ENCODE measurements at regions not wholly inside any gene's neighbourhood (a gene's known extent, or its start where the extent isn't known, plus 50 kb on each side); places are given as distances from the start of the nearest gene placed in this dataset.

DNA sequence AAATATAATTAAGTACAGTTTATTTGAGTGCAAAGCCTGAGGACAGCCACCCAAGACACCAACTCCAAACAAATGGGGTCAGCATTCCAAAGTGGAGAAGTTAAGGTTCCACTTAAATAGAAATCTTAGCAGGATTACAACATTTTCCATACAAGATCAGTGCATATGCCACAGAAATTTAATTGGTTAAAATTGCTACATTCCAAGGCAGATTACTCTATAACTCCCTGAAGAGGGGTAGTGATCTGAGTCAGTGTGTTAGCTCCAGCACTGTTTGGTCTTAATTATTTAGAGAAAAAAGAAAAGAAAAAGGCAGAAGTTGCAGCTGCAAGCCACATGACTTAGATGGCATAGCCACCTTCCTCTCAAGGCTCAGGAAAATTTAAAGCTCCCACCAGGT is 297.5 kb downstream of the HHIPL2 start:
- Histone ChIP-seq H3K14ac (ENCODE audit: insufficient read depth, low read length) (no peak overlapping the region), H3K79me1 (ENCODE audit: insufficient read depth, low read depth, low read length, poor library complexity, severe bottlenecking) (no peaks in the 10 kb centered on the region), H2BK12ac (ENCODE audit: insufficient read length, low read depth, low read length) (no peak overlapping the region), H4K5ac (ENCODE audit: insufficient read length, low read depth, low read length) (no peak overlapping the region), H3K27me3 (ENCODE audit: insufficient read depth, low read length) (no peaks in the 10 kb centered on the region), H2AK5ac (ENCODE audit: insufficient read length, low read length) (no peak overlapping the region), H3K4ac (ENCODE audit: low read depth, low read length) (no peak overlapping the region), H4K20me1 (ENCODE audit: control insufficient read depth, insufficient read depth, insufficient read length) (no peaks in the 10 kb centered on the region), H3K9ac (ENCODE audit: extremely low read depth, insufficient read length, low read length) (no peak overlapping the region), H3K56ac (ENCODE audit: insufficient read length, low read depth, low read length) (no peak overlapping the region), H3K23ac (ENCODE audit: insufficient read length, low read depth, low read length) (no peak overlapping the region), H3K9me3 (ENCODE audit: control insufficient read depth, low read depth, low read length) (no peaks in the 10 kb centered on the region), H3K4me2 (ENCODE audit: insufficient read depth, insufficient read length, low read length) (no peak overlapping the region), H3K23me2 (ENCODE audit: insufficient read length, low read depth, low read length, poor library complexity, severe bottlenecking) (no peaks in the 10 kb centered on the region), H3K79me2 (ENCODE audit: insufficient read depth, low read length) (no peaks in the 10 kb centered on the region), H2BK20ac (ENCODE audit: low read depth, low read length, poor library complexity, severe bottlenecking) (no peak overlapping the region), H2BK5ac (ENCODE audit: insufficient read length, low read length) (no peak overlapping the region), H2BK15ac (ENCODE audit: low read depth, low read length) (no peak overlapping the region), H3K27ac (ENCODE audit: insufficient read length, low read depth, low read length) (no peak overlapping the region), H3T11ph (ENCODE audit: low read length) (no peak overlapping the region), H2BK120ac (ENCODE audit: low read depth, low read length, poor library complexity, severe bottlenecking) (no peak overlapping the region), H2AFZ (ENCODE audit: low read length) (no peak overlapping the region), H3K18ac (ENCODE audit: insufficient read length, low read depth, low read length) (no peak overlapping the region), H4K91ac (ENCODE audit: insufficient read length, low read depth, low read length) (no peak overlapping the region), H3K4me1 (ENCODE audit: insufficient read depth, low read length) (peaks cover 6% of the 10 kb centered on the region), H4K8ac (replicated peaks; ENCODE audit: insufficient read length, low read depth, low read length) (no peak overlapping the region)
- no peak for DNase-seq
- Mint-ChIP-seq H3K4me3 (no peak overlapping the region), H3K4me1 (peaks cover 30 to 34% of the 10 kb centered on the region in 2 experiments), H3K27ac (no peak overlapping the region), H3K36me3 (ENCODE audit: insufficient read depth in 1 of 3, low read depth in 3 of 3) (no peaks in the 10 kb centered on the region; a peak in 1 of 7 replicates), H3K27me3 (ENCODE audit: low read depth) (no peaks in the 10 kb centered on the region), H3K9me3 (peaks cover 0 to 5% of the 10 kb centered on the region in 2 experiments; a peak in 3 of 5 replicates)
- TF ChIP-seq, protein P1, sequence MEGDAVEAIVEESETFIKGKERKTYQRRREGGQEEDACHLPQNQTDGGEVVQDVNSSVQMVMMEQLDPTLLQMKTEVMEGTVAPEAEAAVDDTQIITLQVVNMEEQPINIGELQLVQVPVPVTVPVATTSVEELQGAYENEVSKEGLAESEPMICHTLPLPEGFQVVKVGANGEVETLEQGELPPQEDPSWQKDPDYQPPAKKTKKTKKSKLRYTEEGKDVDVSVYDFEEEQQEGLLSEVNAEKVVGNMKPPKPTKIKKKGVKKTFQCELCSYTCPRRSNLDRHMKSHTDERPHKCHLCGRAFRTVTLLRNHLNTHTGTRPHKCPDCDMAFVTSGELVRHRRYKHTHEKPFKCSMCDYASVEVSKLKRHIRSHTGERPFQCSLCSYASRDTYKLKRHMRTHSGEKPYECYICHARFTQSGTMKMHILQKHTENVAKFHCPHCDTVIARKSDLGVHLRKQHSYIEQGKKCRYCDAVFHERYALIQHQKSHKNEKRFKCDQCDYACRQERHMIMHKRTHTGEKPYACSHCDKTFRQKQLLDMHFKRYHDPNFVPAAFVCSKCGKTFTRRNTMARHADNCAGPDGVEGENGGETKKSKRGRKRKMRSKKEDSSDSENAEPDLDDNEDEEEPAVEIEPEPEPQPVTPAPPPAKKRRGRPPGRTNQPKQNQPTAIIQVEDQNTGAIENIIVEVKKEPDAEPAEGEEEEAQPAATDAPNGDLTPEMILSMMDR (conservative IDR thresholded peaks at IDR 0.05), result no peak
